ENCODE measurements at regions not wholly inside any gene's neighbourhood (a gene's known extent, or its start where the extent isn't known, plus 50 kb on each side); places are given as distances from the start of the nearest gene placed in this dataset.

DNA sequence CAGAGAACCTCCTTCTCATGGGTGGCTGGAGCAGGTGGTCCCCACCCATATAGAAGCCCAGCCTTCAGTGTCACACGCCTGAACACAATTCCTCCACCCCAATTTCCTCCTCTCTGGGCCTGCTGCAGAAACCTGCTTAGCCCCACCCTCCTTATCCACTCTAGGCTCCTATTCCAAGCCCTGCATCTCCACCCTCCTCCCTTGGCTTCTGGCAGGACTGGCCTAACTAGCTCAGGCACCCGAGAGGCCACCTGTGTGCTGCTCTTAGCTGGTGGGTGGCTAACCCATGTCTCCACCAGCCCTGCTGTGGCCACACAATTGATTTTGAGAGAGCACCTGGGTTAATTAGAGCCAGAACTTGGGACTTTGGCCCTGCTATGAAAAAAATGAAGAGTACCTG lies 77.3 kb upstream of the ATP10B start:
- Histone ChIP-seq H3K4me1 (peaks cover 0 to 25% (median 11%) of the 10 kb centered on the region in 4 donors), H3K4me3 (no peak overlapping the region), H3K27me3 (no peaks in the 10 kb centered on the region), H3K27ac (no peak overlapping the region), H3K36me3 (no peaks in the 10 kb centered on the region), H3K9me3 (no peaks in the 10 kb centered on the region)
- WGBS, 2 donors, result 50 to 54% methylated on average over 2 of the region's 2 CpGs
- no peak for TF ChIP-seq EP300 (IDR thresholded peaks at IDR 0.05)
- TF ChIP-seq POLR2AphosphoS5 (IDR thresholded peaks at IDR 0.05), result no peak
- TF ChIP-seq POLR2A (IDR thresholded peaks at IDR 0.05), result no peak
- ATAC-seq (ENCODE audit: low FRiP score in 2 of 2), result peak in 1 of 2 donors; percentile 55
- peak in 1 of 2 donors; percentile 71 for DNase-seq

DNA sequence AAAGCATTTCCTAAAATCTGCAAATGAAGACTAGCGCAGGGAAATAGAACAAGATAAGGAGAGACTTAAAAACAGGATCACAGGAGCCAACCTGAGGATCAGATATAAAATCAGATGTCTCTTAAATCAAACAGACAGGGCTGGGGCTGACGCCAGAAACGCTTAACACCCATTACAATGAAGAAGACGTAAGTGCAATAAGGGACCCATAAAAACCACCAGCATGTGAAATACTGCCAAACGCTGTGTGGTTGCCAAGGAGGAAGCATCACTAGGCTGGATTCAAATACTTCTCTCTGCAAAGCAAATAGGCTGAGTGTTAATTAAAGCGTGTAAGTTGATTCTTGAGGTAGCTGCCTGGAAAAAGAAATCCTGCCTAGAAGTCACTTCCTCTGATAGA lies 74.4 kb upstream of the ATP10B start:
- WGBS, 2 donors, result 16 to 28% methylated on average over 6 of the region's 6 CpGs
- no peaks in the 10 kb centered on the region for H3K36me3 ChIP-seq
- H3K4me3 ChIP-seq, result no peak overlapping the region
- DNase-seq (peak in 1 of 2 donors; percentile 70), ATAC-seq (ENCODE audit: low FRiP score in 2 of 2) (peak; percentile 40 to 49)
- H3K4me1 ChIP-seq, result peaks cover 0 to 30% (median 13%) of the 10 kb centered on the region in 4 donors
- H3K9me3 ChIP-seq, result no peaks in the 10 kb centered on the region
- no peaks in the 10 kb centered on the region for H3K27me3 ChIP-seq
- H3K27ac ChIP-seq, result no peak overlapping the region
- no peak for TF ChIP-seq POLR2AphosphoS5 (IDR thresholded peaks at IDR 0.05)
- TF ChIP-seq EP300 (IDR thresholded peaks at IDR 0.05), result no peak
- TF ChIP-seq POLR2A (IDR thresholded peaks at IDR 0.05), result no peak

DNA sequence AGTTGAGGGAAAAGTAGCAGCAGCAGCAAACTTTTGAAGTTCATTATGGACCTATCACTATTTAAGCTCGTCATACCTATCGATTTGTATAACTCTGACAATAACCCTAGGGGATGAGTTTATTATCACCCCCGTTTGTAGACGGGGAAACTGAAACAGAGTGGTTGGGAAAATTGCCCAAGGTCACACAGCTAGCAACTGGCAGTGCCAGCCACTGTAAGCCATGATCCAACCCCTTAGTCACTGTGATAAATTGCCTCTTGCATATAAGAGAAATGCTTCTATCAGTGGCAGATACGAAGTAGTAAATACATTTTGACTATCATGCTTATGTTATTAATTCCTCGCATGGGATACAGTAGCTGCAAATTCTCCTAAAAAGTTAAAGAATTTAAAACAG lies 73.3 kb upstream of the ATP10B start:
- DNase-seq, result no peak
- no peak for TF ChIP-seq CTCF (IDR thresholded peaks at IDR 0.05)
- TF ChIP-seq POLR2AphosphoS5 (IDR thresholded peaks at IDR 0.05), result no peak
- TF ChIP-seq EP300 (IDR thresholded peaks at IDR 0.05), result no peak
- no peak for TF ChIP-seq POLR2A (IDR thresholded peaks at IDR 0.05)
- WGBS, 2 donors, result 59 to 71% methylated on average over 6 of the region's 6 CpGs

GRCh38 chr5:160923936-160924710 lies 72.1 kb upstream of the ATP10B start:
- ATAC-seq (ENCODE audit: low FRiP score in 2 of 2) (peak; percentile 59 to 86), DNase-seq (peak in 1 of 2 donors; percentile 74)
- no peaks in the 10 kb centered on the region for H3K27me3 ChIP-seq
- no peaks in the 10 kb centered on the region for H3K9me3 ChIP-seq
- H3K4me3 ChIP-seq, result no peak overlapping the region
- WGBS, 2 donors, result 49 to 57% methylated on average over 6 of the region's 6 CpGs
- H3K27ac ChIP-seq, result no peak overlapping the region
- TF ChIP-seq EP300 (IDR thresholded peaks at IDR 0.05), result peak in 1 of 4 donors; percentile 82
- peak; percentile 68 to 72 for TF ChIP-seq POLR2AphosphoS5 (IDR thresholded peaks at IDR 0.05)
- no peak for TF ChIP-seq CTCF (IDR thresholded peaks at IDR 0.05)
- TF ChIP-seq POLR2A (IDR thresholded peaks at IDR 0.05), result no peak
- peaks cover 0 to 29% (median 13%) of the 10 kb centered on the region in 4 donors for H3K4me1 ChIP-seq
- H3K36me3 ChIP-seq, result no peaks in the 10 kb centered on the region

More for the DNA sequence above, 73.3 kb upstream of the ATP10B start:
- H3K36me3 ChIP-seq, result no peaks in the 10 kb centered on the region
- no peak for ATAC-seq (ENCODE audit: low FRiP score in 2 of 2)
- H3K27ac ChIP-seq, result no peak overlapping the region
- H3K4me3 ChIP-seq, result no peak overlapping the region
- H3K4me1 ChIP-seq, result peaks cover 0 to 30% (median 13%) of the 10 kb centered on the region in 4 donors
- H3K9me3 ChIP-seq, result no peaks in the 10 kb centered on the region
- no peaks in the 10 kb centered on the region for H3K27me3 ChIP-seq

DNA sequence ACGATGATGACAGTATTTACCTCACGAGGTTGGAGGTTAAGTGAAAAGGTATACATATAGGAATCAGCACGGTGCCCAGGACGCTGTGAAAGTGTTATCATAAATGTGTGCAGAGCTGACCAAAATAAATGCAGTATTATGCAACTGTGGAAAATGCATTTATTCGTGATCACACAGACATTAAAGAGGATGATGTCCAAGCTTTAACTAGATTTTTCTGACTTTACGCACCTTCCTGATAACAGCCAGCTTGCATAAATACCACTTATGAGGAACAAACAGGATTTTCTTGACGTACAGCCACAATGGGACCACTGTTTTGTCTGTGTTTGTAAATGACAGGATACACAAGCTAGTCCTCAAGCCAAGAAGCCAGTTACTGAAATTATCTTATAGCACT lies 71.4 kb upstream of the ATP10B start:
- peaks cover 0 to 22% (median 13%) of the 10 kb centered on the region in 4 donors for H3K4me1 ChIP-seq
- ATAC-seq (ENCODE audit: low FRiP score in 2 of 2) (no peak), DNase-seq (no peak)
- H3K27ac ChIP-seq, result no peak overlapping the region
- no peaks in the 10 kb centered on the region for H3K36me3 ChIP-seq
- TF ChIP-seq CTCF (IDR thresholded peaks at IDR 0.05) (no peak), POLR2AphosphoS5 (IDR thresholded peaks at IDR 0.05) (no peak), EP300 (IDR thresholded peaks at IDR 0.05) (no peak), POLR2A (IDR thresholded peaks at IDR 0.05) (no peak)
- H3K4me3 ChIP-seq, result no peak overlapping the region
- no peaks in the 10 kb centered on the region for H3K27me3 ChIP-seq
- no peaks in the 10 kb centered on the region for H3K9me3 ChIP-seq
- 41 to 50% methylated on average over 7 of the region's 7 CpGs for WGBS, 2 donors

All from upper lobe of left lung (tissue), 6 donors.